Left hindlimb (tissue), 1 donor: ENCODE measurements at regions not wholly inside any gene's neighbourhood (a gene's known extent, or its start where the extent isn't known, plus 50 kb on each side); places are given as distances from the start of the nearest gene placed in this dataset.
"Not testable (repeated sequence)": the region's sequence is repeated elsewhere in the genome, so short reads cannot be mapped to it uniquely, and the experiment has no call there.

Experiments
- DNase-seq: peaks from one replicate; pipeline ENCODE4 v3.0.0-alpha.2; 2018

DNA sequence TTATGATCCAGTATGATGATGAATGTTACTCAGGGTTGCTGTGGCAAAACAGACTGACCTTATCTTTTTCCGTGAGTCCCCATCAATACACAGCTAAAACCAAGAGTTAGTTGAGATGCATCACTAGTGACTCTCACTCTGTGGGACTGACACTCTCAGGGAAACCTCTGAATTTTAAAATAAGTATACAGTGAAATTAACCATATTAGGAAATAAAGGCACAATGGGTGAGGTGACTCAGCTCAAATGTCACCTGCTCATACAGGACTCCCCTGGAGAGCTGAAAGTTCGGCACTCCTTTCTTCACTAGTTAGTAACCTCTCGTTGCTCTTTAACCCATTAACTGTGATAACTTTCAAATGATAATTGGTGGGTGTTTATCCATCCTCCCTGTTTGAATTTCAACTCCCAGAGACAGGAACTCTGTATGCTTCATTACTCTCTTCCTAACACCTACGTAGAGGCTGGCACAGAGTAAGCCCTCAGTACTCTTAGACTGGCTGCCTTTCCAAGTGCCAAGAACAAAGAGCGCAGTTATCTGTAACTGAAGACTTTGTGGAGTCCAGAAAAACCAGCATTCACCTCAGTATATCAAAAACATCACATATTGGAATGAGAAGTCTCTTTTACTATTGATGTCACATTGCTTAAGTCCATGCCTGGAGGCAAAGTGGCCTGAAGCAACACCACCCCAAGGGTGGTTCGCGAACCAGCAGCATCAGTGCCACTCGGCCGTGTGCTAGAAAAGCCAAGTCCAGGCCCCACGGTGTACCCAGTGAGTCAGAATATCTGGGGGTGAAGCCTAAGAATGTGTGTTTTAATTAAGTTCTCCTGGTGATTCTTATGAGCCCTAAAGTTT is 91.1 kb downstream of the NIBAN1 start:
- no peak for DNase-seq

DNA sequence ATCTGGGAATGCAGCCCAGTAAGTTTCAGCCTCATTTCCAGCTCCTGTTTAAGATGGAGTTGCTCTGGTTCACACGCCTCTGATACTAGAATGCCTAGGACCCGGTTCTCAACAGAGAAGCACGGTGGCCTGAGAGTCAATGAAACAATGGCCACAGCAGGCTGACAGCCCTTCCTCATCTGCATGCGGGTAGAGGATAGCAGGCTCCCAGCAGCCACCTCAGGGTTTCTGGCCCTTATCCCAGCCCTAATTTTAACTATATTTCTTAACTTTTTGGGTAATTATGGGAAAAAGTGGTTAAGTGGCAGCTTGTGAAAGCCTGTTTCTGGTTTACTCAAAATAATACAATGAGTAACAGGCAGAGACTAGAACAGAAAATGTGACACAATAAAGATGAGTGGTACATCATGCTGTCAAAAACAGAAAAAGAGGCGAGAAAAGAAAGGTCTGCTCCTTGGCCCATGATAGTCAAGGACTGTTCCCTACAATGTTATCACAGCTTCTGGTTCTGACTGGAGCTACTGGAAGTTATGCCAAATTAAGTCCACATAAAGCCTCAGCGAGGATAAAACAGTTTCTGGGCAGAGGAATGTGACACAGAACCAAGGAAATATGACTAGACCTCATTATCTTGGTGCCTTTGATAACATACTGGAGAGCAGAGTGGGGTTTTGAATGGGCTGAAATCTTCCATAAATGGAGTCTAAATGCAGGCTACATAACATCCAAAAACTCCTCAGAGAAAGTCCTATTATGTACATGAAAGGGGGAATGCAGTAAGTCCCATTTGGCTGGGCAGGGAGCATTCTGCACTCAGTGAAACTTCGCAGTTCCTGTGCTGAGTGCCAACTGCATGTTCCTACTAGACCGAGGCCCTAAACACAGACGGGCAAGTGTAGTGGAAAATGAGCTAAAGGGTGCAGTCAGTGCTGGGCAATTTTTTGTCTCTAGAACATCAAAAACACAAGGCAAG is 92.1 kb downstream of the NIBAN1 start:
- DNase-seq: no peak

DNA sequence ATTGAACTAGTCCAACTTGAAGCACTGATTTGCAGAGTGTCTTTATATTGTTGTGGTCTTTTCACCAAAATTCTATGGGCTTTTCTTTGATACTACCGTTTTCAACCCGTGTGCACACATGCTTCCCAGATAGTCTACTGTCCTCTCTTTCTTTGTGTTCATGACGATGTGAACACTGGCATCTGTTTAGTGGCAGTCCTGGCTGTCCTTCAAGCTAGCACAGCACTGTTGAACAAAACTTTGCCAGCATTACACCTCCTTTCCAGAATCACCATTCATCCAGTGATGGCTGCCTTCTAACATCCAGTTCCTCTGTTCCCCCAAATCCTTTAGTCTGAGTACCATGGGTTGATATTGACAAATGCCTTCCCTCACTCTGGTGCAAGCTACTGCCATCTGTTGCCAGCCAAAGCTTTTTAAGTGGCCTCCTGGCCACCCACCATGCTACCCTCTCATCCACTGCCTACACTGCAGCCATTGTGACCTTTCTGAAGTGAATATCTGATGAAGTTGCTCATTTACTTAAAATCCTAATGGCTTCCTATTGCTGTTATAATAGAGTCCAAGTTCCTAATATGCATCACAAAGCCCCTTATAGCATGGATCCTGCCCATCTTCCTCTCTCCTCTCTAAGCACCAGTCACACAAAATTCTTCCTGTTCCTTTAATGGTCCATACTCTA is 94.3 kb downstream of the NIBAN1 start:
- DNase-seq: no peak

DNA sequence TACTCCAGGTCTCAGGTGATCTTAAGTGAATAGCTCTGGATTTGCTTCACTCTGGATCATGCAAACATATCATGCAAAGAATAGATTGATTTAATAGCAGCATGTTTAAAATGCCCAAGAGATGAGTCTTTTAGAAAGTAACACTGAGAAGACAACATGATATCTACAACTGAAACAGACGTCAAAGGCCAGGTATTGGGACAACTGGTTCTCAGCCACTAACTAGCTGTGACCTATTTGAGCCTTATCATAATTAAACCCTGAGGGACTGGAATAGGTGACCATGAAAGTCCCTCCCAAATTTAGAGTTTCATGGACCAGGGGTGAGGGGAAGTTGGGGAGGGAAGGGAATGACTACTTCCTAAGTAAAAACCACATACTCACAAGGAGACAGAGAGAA is 95.7 kb downstream of the NIBAN1 start:
- DNase-seq: no peak

DNA sequence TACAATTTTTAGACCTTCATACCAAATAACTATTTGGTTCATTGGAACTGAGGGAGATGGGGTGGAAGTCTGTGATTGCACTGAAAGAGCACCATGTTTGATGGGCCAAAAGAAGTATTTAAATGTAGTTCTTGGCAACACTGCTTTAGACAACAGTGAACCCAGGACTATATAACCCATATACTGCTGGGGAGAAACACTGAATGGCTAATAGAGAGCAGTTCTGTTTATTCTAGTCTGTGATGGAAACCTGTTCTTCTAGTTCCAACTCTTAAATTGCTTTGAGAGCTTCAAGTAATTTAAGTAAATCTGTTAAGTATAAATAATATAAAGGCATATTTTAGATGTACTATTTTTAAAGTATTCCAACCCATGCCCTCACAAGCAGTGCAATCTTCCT is 96.3 kb downstream of the NIBAN1 start:
- no peak for DNase-seq

DNA sequence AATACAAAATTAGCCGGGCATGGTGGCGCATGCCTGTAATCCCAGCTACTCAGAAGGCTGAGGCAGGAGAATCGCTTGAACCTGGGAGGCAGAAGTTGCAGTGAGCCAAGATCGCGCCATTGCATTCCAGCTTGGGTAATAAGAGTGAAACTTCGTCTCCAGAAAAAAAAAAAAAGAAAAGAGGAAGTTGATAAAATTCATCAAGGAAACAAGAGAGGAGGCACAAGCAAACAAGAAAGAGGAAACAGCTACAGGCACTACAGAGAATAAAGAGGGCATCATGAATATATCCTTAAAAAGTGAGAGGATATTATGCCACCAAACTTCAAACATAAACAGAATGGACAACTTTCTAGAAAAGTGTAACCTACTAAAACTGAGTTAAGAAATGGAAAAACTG is 98.3 kb downstream of the NIBAN1 start:
- not testable (repeated sequence) for DNase-seq

DNA sequence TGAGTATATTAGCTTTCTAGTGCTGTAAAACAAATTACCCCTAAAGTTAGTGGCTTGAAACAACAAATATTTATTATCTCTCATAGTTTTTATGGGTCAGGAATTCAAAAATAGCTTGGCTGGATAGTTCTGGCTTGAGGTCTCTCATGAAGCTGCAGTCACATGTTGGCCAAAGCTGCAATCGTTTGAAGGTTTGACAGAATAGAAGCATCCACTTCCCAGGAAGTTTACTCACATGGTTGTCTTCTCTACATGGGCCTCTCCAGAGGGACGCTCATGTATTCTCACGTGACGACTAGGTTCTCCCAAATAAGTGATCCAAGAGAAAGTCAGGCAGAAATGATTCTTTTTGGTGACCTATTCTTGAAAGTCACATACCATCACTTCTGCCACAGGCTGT is 99.1 kb downstream of the NIBAN1 start:
- no peak for DNase-seq

DNA sequence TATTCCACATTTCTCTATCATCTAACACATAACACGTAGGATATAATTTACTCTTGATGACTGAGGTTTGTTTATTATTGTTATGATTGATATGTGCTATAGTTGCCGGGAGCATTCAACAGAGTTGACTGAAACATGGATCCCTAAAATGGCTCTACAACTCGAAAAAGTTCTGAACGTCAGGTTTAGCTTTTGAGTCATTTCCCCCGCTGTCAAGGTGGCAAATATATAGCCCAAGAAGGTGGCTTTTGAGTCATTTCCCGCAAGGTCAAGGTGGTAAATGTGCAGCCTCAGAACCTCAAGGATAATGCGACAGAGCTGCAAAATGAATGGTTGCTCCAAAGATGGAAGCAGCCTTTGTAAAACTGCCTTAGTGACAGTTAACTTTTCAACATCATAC is 104.0 kb downstream of the NIBAN1 start:
- no peak for DNase-seq

DNA sequence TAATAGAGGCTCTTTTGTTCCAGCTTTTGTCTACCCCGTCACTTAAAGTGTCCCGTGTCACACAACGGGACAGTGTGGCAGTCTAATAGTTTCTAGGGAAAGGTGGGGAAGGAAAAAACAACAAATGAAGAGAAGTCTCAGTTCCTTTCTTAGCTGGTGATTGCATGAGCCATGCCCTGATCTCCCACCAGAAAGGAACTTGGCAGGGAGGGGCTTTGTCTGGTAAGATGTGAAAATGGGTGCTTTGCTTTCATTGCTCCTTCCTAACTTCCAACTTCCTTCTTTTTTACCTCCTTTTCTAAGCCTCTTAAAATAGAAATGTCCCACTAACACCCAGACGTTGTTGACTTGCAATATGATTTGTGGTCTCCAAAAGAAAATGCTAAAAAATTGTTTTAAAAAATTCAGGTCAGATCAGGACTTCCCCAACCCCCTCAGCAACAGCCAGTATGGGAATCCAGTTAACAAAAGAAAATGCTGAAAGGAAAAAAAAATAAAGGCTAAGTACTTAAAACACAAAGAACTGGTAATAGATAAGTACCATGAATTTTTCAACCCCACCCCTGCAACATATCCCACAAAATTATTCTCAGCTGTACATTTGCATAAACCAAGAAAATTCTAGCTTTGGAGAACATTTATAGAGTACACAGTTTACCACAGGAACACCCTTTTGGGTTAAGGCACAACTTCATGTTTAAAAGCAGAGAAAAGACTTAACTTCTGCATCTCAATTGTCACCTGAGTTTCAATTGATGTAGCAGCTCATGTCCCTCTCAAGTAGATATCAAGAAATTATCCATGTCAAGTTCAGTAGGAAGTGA is 106.2 kb downstream of the NIBAN1 start:
- DNase-seq: no peak

DNA sequence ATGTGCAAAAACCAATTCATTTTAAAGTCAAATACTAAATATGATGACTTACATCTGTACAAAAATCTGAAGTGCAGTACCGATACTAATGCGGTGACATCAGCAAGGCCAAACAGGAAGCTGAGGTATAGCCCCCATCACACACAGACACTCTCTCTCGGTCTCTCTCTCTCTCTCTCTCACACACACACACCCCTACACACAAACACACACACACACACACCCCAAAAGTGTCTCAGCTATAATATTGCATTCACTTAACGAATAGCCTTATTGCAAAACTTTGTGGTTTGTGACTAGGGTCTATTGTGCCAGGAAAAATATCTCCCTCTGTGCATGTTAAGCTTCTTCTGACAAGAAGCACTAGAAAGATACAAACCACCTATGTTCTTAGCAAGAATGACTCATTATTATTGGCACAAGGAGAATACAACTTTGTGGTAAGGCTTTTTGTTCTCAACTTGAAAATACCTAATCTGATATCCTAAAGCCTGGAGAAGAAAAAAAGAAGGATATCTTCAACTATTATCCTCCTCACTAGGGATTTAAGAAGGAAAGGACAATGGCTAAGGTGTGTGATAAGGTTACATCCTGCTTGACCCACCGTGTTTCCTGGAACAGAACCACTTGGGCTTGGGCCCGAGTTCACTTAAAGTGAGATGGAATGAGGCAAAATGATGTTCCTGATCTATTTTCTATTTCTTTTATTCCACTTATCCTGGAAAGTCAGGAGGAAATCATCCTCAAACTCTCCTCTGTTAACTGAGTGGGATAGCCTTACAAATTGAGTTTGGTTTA is 107.1 kb downstream of the NIBAN1 start:
- no peak for DNase-seq

DNA sequence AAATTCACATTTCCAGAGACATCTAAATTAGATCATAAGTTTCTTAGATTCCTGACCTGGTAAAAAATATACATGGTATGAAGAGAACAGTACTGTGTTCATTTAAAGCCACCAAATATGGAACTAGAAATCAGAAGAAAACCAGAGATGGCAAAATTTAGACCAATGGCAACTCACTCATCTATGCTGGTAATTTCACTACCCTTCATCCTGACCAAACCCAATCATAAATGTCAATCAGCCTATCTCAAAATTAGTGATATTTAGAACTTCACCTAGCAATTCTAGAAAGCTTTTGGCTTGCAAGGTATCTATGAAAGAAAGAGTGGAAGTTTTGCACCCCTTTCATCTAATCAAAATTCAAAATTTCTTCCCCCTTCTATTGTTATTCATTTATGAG is 107.7 kb downstream of the NIBAN1 start:
- no peak for DNase-seq

DNA sequence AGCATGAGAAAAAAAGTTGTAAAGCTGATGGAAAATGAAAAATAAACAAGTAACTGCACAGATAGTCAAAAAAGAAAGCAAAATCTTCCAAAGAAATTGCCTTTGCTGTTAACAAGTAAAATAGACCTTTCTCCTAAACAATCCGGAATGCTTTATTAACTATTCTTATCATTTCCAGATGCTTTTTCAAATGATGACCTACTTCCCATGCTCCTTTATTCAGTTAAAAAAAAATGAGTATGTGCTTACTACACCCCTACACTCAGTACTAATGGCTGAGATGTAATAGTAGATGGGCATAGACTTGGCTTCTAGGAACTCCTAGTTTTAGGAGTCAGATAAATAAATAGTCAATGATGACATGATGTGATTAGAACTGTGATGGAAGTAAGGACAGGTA is 108.5 kb downstream of the NIBAN1 start:
- DNase-seq: no peak

DNA sequence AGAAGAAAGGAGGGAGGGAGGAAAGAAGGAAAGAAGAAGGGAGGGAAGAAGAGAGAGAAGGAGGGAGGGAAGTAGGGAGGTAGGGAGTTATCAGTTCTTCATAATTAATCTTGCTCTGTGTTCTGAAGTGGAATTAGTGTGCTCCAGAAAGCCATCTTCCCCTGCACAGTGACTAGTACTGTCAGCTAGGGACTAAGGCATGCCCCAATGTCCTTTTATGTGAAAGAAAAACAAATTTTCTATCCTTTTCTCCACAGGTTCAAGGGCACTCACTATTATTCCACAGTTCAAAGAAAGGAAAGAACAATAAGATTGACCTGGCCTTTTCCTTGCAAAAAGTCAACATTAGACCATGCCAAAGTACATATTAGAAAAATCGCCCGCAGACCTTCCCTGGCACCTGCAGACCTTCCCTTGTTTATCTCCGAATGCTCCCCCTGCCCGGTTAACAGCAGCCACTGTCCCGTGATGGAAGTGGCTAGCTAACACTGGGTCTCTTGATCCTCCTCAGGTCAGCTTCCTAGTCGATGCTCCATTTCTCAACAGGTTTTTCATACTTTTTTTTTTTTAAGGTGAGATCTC is 107.2 kb upstream of the EDEM3 start:
- no peak for DNase-seq

DNA sequence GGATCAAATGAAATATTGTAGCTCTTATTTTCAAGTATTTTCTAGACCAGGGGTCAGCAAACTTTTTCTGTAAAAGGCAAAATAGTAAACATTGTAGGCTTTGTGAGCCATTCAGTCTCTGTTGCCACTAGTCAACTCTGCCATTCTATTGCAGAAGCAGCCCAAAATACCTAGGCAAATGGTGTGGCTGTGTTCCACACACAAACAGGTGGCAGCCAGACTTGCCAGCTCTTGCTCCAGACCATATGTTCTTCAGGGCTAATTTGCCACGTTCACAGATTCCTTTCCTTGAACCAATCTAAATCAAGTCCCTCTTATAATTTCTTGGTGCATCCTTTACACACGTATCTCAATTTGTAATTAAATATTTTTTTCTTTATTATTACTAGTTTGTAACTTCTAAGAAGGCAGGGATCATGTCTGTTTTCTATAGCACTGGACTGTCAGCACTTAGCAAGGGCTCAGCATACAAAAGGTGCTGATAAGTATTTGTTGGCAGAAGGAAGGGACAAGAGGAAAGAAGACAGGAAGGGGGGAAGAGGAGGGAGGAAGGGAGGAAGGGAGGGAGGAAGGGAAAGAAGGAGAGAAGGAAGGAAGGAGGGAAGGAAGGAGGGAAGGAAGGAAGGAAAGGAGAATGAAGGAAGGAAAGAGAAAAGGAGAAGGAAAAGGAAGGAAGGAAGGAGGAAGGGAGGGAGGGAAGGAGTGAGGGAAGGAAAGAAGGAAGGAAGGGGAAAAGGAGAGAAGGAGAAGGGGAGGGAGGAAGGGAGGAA is 106.5 kb upstream of the EDEM3 start:
- no peak for DNase-seq

DNA sequence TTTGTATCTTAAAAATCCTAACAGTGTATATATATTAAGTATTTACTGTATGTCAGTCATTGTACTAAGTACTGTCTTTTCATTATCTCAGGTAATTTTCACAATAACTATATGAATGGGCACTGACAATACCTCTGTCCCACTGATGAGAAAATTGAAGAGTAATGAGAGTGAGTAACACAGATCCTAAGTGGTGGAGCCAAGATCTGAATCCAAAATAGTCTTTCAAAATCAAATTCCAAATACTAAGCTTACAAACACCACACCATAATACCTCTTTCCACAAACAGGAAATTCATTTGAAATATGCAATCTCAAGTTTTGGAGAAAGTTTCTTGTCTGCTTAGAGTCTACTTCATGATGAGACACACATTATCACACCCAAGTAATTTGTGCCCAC is 105.9 kb upstream of the EDEM3 start:
- no peak for DNase-seq

DNA sequence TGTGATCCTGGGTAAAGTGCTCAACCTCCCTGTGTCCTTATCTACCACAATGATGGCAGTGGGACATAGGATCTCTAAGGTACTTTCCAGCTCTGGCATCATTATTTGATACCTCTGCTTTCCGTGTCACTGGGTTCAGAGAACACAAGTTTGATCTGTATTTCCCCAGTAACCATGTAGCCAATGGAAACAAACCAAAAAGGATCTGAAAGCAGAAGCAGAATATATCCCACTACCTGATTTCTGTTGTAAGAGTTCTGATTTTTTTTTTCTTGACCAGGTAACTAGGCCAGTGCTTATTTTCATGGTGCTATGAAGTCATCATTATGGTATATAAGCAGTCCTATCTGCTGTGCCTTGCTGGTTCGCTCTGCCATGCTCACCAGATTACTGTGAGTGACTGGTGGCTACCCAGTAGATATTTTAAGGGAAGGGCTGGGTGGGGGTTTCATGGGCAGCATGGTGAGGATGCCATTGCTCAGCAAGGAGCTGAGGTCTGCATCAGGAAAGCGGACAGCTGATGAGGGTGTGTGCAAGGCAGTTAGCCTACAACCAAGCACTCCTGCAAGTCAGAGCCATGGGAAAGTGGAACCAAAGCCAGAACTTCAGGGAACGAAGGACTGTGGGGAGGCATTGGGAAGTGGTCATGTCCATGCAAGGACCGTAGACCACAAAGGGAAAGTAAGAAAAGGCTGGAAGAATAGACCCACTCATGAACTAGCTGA is 104.9 kb upstream of the EDEM3 start:
- DNase-seq: no peak

DNA sequence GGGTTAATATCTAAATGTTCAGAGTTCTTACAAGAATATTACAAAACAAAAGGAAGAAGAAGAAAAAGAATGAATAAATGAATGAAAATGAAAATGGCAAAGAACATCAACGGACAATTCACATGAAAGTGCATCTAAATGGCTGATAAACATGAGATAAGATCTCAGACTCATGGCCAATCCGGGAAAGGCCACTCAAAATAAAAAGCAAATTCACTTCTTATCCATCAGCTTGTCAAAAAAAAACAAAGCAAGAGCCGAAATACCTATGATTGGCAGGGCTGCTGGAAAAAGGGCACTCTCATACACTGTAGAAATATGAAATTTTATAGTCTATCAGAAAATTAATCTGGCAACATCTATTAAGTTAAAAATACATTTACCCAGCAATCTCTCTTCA is 103.6 kb upstream of the EDEM3 start:
- no peak for DNase-seq

DNA sequence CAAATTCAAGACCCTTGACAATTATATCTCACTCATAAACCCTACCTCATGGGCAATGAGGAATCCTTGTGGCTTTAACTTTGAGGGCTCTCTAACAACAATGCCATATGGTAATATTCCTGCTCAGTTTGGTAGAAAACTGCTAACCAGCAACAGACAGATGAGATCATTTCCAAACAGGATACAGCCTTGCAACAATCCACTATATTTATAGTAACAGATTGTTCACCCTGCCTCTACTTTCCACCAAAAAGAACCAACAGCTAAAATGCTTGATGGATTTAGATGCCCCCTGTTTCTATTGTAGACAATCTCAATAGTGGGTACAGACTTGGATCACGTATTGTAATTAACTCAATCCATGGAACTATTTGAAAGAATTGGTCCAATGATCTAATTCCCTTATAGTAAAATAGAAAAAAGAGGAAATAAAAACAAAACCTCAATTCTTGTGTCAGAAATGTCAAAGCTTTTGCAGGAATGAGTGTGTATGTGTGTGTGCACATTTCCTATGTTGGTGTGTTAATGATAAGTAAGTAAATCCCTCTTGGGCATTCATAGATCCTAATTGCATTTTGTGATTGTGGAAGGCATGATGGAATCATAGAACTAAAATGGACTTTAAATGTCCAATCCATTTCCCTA is 100.0 kb upstream of the EDEM3 start:
- DNase-seq: no peak

DNA sequence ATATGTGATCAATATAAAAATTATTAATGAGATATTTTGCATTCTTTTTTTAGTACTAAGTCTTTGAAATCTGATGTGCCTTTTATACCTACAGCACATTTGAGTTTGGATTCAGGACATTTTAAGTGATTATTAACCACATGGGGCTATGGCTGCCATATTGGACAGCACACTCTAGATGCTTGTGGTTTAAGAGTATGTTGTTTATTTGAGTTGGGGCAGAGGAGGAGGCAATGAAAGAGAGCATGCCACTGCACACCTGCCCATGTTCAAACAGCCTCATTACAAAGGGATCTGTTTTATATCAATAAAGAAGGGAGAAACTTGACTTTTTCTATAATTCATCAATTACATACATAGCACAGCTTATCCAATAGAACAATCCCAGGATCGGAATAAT is 99.4 kb upstream of the EDEM3 start:
- DNase-seq: no peak
